ENCODE measurements at regions not wholly inside any gene's neighbourhood (a gene's known extent, or its start where the extent isn't known, plus 50 kb on each side); places are given as distances from the start of the nearest gene placed in this dataset.

- TF ChIP-seq, protein P1, sequence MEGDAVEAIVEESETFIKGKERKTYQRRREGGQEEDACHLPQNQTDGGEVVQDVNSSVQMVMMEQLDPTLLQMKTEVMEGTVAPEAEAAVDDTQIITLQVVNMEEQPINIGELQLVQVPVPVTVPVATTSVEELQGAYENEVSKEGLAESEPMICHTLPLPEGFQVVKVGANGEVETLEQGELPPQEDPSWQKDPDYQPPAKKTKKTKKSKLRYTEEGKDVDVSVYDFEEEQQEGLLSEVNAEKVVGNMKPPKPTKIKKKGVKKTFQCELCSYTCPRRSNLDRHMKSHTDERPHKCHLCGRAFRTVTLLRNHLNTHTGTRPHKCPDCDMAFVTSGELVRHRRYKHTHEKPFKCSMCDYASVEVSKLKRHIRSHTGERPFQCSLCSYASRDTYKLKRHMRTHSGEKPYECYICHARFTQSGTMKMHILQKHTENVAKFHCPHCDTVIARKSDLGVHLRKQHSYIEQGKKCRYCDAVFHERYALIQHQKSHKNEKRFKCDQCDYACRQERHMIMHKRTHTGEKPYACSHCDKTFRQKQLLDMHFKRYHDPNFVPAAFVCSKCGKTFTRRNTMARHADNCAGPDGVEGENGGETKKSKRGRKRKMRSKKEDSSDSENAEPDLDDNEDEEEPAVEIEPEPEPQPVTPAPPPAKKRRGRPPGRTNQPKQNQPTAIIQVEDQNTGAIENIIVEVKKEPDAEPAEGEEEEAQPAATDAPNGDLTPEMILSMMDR (IDR thresholded peaks at IDR 0.05), result no peak
- TF ChIP-seq POLR2A (IDR thresholded peaks at IDR 0.05), result no peak
- no peak for DNase-seq
- Histone ChIP-seq H3K27me3 (no peaks in the 10 kb centered on the region), H3K9me3 (no peaks in the 10 kb centered on the region), H3K4me3 (replicated peaks in 1 of 3) (no peak overlapping the region), H3K27ac (no peak overlapping the region), H3K36me3 (no peaks in the 10 kb centered on the region), H3K4me1 (no peaks in the 10 kb centered on the region)
- intact Hi-C loops (cut with DNase I), result no loop called here
- 94 to 98% methylated on average over 3 of the region's 3 CpGs for WGBS, 2 donors
Observed at GRCh38 chr21:35311985-35312384, 262.9 kb upstream of the RUNX1 start.

- intact Hi-C loops (cut with DNase I), result no loop called here
- TF ChIP-seq, protein P1 (IDR thresholded peaks at IDR 0.05), result no peak
- TF ChIP-seq POLR2A (IDR thresholded peaks at IDR 0.05), result no peak
- Histone ChIP-seq H3K4me1 (no peaks in the 10 kb centered on the region), H3K4me3 (replicated peaks in 1 of 3) (no peak overlapping the region), H3K27me3 (no peaks in the 10 kb centered on the region), H3K9me3 (no peaks in the 10 kb centered on the region), H3K27ac (no peak overlapping the region), H3K36me3 (no peaks in the 10 kb centered on the region)
- DNase-seq, result no peak
- WGBS, 2 donors, result 78 to 82% methylated on average over 3 of the region's 3 CpGs
Observed at GRCh38 chr21:35309316-35309715, 260.2 kb upstream of the RUNX1 start.

DNA sequence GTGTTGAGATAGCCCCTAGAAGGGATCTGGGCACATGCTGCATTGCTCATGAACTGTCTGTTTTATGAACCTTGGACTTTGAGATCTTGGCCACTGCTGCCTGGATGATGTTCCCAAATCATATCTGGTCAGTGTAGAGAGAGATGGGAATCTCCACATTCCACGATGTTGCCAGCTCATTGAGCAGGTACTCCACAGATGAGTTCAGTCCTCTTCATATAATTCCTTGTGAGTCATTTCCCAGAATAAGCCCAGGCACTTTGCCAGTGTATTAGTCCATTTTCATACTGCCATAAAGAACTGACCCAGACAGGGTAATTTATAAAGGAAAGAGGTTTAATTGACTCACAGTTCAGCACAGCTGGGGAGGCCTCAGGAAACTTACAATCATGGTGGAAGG lies 254.0 kb upstream of the RUNX1 start:
- 40 to 50% methylated on average over 1 of the region's 1 CpG for WGBS, 2 donors

GRCh38 chr21:35298757-35299156 lies 249.7 kb upstream of the RUNX1 start:
- H3K36me3 ChIP-seq, result no peaks in the 10 kb centered on the region
- 75 to 77% methylated on average over 3 of the region's 3 CpGs for WGBS, 2 donors
- H3K9me3 ChIP-seq, result no peaks in the 10 kb centered on the region
- intact Hi-C loops (cut with DNase I), result no loop called here
- DNase-seq, result no peak
- TF ChIP-seq POLR2A (IDR thresholded peaks at IDR 0.05), result no peak
- TF ChIP-seq, protein P1 (IDR thresholded peaks at IDR 0.05), result no peak
- H3K27ac ChIP-seq, result no peak overlapping the region
- H3K27me3 ChIP-seq, result no peaks in the 10 kb centered on the region
- no peak overlapping the region for H3K4me3 ChIP-seq (replicated peaks in 1 of 3)
- H3K4me1 ChIP-seq, result peaks cover 0 to 7% of the 10 kb centered on the region in 2 donors

More for the DNA sequence above, 254.0 kb upstream of the RUNX1 start:
- Histone ChIP-seq H3K9me3 (no peaks in the 10 kb centered on the region), H3K4me3 (replicated peaks in 1 of 3) (no peak overlapping the region), H3K36me3 (no peaks in the 10 kb centered on the region), H3K27me3 (no peaks in the 10 kb centered on the region), H3K27ac (no peak overlapping the region), H3K4me1 (no peaks in the 10 kb centered on the region)
- intact Hi-C loops (cut with DNase I), result no loop called here
- TF ChIP-seq, protein P1 (IDR thresholded peaks at IDR 0.05), result no peak
- TF ChIP-seq POLR2A (IDR thresholded peaks at IDR 0.05), result no peak
- no peak for DNase-seq

GRCh38 chr21:35297665-35298064 lies 248.6 kb upstream of the RUNX1 start:
- Histone ChIP-seq H3K36me3 (no peaks in the 10 kb centered on the region), H3K27ac (no peak overlapping the region), H3K27me3 (no peaks in the 10 kb centered on the region), H3K4me1 (peaks cover 0 to 7% of the 10 kb centered on the region in 2 donors), H3K9me3 (no peaks in the 10 kb centered on the region), H3K4me3 (replicated peaks in 1 of 3) (no peak overlapping the region)
- DNase-seq, result no peak
- no peak for TF ChIP-seq POLR2A (IDR thresholded peaks at IDR 0.05)
- TF ChIP-seq, protein P1 (IDR thresholded peaks at IDR 0.05), result no peak
- intact Hi-C loops (cut with DNase I), result no loop called here
- whole genome bisulfite sequencing, 2 donors, result 84 to 86% methylated on average over 4 of the region's 4 CpGs

Data from thyroid gland (tissue), 4 donors.